Gastrocnemius medialis (tissue), 4 donors: ENCODE measurements at regions not wholly inside any gene's neighbourhood (a gene's known extent, or its start where the extent isn't known, plus 50 kb on each side); places are given as distances from the start of the nearest gene placed in this dataset.

Experiments used
- POLR2A ChIP-seq, 2 donors: fragments of 450-650 bp; IDR thresholded peaks; one replicate each; pipeline ENCODE4 v1.6.1; 2017; ENCODE audit warnings: antibody characterized with exemption in 2 of 2, mild to moderate bottlenecking in 2 of 2, moderate library complexity in 2 of 2
- TF ChIP-seq, protein P1 (sequence below), 5 experiments: fragments of 450-650 bp in 3 of 5; fragments of 200-600 bp in 2 of 5; sonication (generic) in 2 of 5; IDR thresholded peaks in 4 of 5; conservative IDR thresholded peaks in 1 of 5; 1 replicate in 4 of 5; 2 replicates in 1 of 5; pipeline ENCODE4 v1.5.1; 2016 to 2019; ENCODE audit warnings: antibody characterized with exemption in 5 of 5, mild to moderate bottlenecking in 3 of 5, moderate library complexity in 3 of 5

GRCh38 chr12:67068761-67069450, 200.3 kb upstream of the CAND1 start:
- TF ChIP-seq, protein P1, sequence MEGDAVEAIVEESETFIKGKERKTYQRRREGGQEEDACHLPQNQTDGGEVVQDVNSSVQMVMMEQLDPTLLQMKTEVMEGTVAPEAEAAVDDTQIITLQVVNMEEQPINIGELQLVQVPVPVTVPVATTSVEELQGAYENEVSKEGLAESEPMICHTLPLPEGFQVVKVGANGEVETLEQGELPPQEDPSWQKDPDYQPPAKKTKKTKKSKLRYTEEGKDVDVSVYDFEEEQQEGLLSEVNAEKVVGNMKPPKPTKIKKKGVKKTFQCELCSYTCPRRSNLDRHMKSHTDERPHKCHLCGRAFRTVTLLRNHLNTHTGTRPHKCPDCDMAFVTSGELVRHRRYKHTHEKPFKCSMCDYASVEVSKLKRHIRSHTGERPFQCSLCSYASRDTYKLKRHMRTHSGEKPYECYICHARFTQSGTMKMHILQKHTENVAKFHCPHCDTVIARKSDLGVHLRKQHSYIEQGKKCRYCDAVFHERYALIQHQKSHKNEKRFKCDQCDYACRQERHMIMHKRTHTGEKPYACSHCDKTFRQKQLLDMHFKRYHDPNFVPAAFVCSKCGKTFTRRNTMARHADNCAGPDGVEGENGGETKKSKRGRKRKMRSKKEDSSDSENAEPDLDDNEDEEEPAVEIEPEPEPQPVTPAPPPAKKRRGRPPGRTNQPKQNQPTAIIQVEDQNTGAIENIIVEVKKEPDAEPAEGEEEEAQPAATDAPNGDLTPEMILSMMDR (IDR thresholded peaks at IDR 0.05 in 4 of 5, conservative IDR thresholded peaks at IDR 0.05 in 1 of 5): no peak
- TF ChIP-seq POLR2A (IDR thresholded peaks at IDR 0.05): no peak
